Subcutaneous abdominal adipose tissue (tissue), 5 donors: ENCODE measurements at regions not wholly inside any gene's neighbourhood (a gene's known extent, or its start where the extent isn't known, plus 50 kb on each side); places are given as distances from the start of the nearest gene placed in this dataset.

Source experiments
- H3K27ac ChIP-seq: one replicate; pipeline ENCODE4 v1.7.0; 2013; ENCODE audit warnings: low read depth, mild to moderate bottlenecking, inconsistent platforms, low read length, moderate library complexity
- H3K27me3 ChIP-seq, 5 donors: one replicate each; pipeline ENCODE4 v1.7.0; 2013; ENCODE audit warnings: low read length in 5 of 5, inconsistent platforms in 1 of 5; ENCODE audit not compliant: control insufficient read depth in 5 of 5, insufficient read depth in 4 of 5
- H3K36me3 ChIP-seq, 5 donors: one replicate each; pipeline ENCODE4 v1.7.0; 2013; ENCODE audit warnings: low read length in 5 of 5; ENCODE audit not compliant: control insufficient read depth in 5 of 5, insufficient read depth in 5 of 5
- H3K4me1 ChIP-seq, 5 donors: one replicate each; pipeline ENCODE4 v1.7.0; 2013; ENCODE audit warnings: low read length in 5 of 5, mild to moderate bottlenecking in 3 of 5, moderate library complexity in 1 of 5; ENCODE audit not compliant: control insufficient read depth in 5 of 5, insufficient read depth in 5 of 5
- H3K4me3 ChIP-seq, 5 donors: one replicate each; pipeline ENCODE4 v1.7.0; 2013; ENCODE audit warnings: low read length in 5 of 5, low read depth in 1 of 5
- H3K9ac ChIP-seq, 5 donors: one replicate each; pipeline ENCODE4 v1.7.0; 2013; ENCODE audit warnings: low read length in 5 of 5, mild to moderate bottlenecking in 4 of 5, moderate library complexity in 3 of 5
- H3K9me3 ChIP-seq, 5 donors: one replicate each; pipeline ENCODE4 v1.7.0; 2013; ENCODE audit warnings: low read length in 5 of 5; ENCODE audit not compliant: control insufficient read depth in 5 of 5
- donor health status: healthy.
- donor health status: healthy.
- donor health status: healthy.
- donor health status: healthy.
- donor health status: healthy.

DNA sequence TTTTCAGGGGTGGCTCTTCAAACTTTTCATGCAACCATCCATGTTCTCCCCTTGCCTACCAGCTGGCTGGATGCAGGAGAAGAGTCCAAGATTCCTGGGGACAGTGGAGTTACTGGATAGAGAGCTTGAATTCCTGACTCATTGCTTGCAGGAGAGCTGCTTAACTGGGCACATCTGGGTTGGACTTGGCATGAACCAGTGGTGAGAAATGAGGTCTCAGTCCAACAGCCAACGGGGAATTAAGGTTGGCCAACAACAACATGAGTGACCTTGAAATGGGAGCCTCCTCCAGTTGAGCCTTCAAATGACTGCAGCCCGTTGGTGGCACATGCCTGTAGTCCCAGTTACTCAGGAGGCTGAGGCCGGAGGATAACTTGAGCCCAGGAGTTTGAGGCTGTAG is 58.1 kb upstream of the OPN4 start:
- Histone ChIP-seq H3K27me3 (no peaks in the 10 kb centered on the region), H3K36me3 (no peaks in the 10 kb centered on the region), H3K4me1 (no peaks in the 10 kb centered on the region), H3K9me3 (no peaks in the 10 kb centered on the region), H3K9ac (no peak overlapping the region), H3K27ac (no peak overlapping the region), H3K4me3 (no peak overlapping the region)

DNA sequence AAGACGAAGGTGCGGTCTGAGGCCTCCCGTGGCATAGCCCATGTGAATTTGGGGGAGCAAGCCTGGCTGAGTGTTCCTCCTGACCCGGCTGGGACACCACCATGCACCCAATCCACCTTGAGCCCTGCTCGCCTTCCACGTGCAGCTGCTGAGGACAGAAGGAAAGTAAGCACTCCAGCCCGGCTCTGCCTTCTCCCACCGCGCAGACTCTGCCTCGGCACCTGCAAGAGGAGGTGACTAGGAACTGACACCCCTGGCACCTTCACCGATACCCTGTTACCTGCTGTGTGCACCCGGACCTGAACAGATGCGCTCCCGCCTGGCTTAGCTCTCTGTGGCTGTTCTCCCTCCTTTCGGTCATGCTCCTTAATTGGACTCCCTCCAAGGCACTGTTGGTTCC is 57.0 kb upstream of the OPN4 start:
- no peaks in the 10 kb centered on the region for H3K36me3 ChIP-seq
- H3K4me1 ChIP-seq: no peaks in the 10 kb centered on the region
- no peak overlapping the region for H3K9ac ChIP-seq
- H3K27ac ChIP-seq: no peak overlapping the region
- no peaks in the 10 kb centered on the region for H3K27me3 ChIP-seq
- no peaks in the 10 kb centered on the region for H3K9me3 ChIP-seq
- H3K4me3 ChIP-seq: no peak overlapping the region

DNA sequence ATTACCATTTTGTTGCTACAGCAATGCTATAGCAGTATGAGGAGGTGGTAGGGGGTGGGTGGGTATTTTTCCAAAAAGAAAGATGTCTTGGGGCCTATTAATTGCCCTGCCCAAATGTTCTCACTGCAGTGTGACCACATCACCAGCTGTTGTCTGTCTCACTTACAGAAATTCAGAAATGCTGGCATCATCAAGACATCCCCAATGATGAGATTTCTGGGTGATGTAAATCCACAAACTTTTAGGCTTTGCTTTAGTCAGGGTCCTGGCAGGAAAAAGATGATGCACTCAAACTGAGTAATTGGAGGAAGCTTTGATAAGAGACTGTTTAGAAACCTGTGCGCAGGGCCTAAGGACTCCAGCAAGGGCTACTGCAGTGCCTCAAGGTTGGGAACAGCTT is 56.2 kb upstream of the OPN4 start:
- Histone ChIP-seq H3K27ac (no peak overlapping the region), H3K27me3 (no peaks in the 10 kb centered on the region), H3K9me3 (no peaks in the 10 kb centered on the region), H3K9ac (no peak overlapping the region), H3K36me3 (no peaks in the 10 kb centered on the region), H3K4me3 (no peak overlapping the region), H3K4me1 (no peaks in the 10 kb centered on the region)

DNA sequence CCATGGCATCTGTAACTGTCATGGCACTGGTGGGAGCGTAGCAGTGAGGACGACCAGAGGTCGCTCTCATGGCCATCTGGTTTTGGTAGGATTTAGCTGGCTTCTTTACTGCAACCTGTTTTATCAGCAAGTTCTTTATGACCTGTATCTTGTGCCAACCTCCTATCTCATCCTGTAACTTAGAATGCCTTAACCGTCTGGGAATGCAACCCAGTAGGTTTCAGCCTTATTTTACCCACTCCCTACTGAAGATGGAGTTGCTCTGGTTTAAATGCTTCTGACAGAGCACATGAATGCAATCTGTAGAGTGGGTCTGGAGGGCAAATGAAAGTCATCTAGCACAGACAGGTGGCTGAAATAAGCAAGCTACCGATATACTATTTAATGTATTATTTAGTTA is 55.3 kb upstream of the OPN4 start:
- no peaks in the 10 kb centered on the region for H3K36me3 ChIP-seq
- H3K9me3 ChIP-seq: no peaks in the 10 kb centered on the region
- no peak overlapping the region for H3K9ac ChIP-seq
- no peak overlapping the region for H3K4me3 ChIP-seq
- no peaks in the 10 kb centered on the region for H3K27me3 ChIP-seq
- no peak overlapping the region for H3K27ac ChIP-seq
- H3K4me1 ChIP-seq: no peaks in the 10 kb centered on the region

DNA sequence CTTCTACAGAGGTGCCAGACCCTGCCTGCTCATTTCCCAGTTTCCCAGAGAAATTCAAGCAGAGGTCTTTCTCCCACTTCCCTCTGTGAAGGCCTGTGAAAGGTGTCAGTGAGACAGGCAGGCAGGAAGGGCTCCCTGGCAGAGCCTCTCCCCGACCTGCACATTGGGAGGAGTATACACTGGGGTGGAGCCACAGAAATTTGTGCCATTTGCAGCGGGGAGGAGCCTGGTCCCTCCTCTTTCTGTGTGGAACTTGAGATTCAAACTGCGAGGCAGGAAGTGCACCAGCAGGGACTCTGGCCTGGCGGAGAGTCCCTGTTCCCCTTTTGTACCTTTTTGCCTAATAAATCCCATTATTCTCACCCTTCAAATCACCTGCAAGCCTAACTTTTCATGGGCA is 54.6 kb upstream of the OPN4 start:
- Histone ChIP-seq H3K4me1 (no peaks in the 10 kb centered on the region), H3K27ac (no peak overlapping the region), H3K27me3 (no peaks in the 10 kb centered on the region), H3K9me3 (peaks cover 0 to under 1% (median 0%) of the 10 kb centered on the region in 5 donors), H3K4me3 (no peak overlapping the region), H3K36me3 (no peaks in the 10 kb centered on the region), H3K9ac (no peak overlapping the region)

DNA sequence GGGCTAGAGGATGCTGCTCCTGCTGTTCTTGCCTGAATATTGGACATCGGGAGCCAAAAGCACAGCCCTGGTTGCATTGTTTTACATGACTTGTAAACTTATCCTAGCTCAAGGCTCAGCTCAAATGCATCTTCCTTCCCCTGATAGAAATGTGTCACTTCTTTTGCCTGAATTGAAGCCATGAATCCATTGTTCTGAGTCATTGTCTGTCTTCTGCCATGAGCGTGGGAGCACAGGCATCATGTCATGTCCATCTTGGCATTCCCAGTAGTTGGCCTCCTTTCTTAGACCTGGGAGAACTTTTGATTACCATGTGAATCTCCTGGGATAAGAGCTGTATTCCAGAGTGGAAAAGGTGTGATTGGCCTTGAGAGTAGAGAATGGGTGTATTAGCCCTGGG is 54.1 kb upstream of the OPN4 start:
- H3K9me3 ChIP-seq: peaks cover 0 to 6% (median 3%) of the 10 kb centered on the region in 5 donors
- H3K27ac ChIP-seq: no peak overlapping the region
- no peak overlapping the region for H3K9ac ChIP-seq
- no peaks in the 10 kb centered on the region for H3K36me3 ChIP-seq
- H3K27me3 ChIP-seq: no peaks in the 10 kb centered on the region
- no peaks in the 10 kb centered on the region for H3K4me1 ChIP-seq
- no peak overlapping the region for H3K4me3 ChIP-seq

DNA sequence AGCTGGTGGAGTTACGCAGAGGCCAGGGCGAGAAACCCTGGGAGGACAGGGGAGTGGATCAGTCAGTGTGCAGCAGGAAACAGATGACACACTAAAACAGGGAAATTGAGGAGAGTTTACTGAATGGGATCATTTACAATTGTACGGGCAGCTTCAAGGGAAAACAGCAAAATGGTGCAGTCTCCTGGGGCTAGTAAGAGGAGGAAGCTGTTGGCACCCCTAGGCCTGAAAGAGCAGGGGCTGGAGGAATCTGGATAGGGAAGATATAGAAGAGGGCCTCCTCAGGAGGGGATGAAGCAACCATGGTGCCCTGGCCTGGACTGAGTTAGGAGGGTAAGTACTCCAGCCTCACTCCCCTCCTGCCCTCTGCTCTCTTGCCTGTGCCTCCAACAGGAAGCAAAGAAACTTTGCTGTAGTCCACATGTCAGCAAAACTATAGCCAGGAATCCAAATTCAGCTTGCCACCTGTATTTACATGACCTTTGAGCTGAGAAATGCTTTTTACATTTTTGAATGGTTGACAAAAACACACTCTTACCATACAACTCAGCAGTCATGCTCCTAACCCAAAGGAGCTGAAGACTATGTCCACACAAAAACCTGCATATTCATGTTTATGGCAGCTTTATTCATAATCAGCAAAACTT is 52.3 kb upstream of the OPN4 start:
- Histone ChIP-seq H3K27ac (no peak overlapping the region), H3K9ac (no peak overlapping the region), H3K9me3 (peaks cover 0 to 12% (median 11%) of the 10 kb centered on the region in 5 donors), H3K27me3 (no peaks in the 10 kb centered on the region), H3K4me3 (no peak overlapping the region), H3K36me3 (no peaks in the 10 kb centered on the region), H3K4me1 (no peaks in the 10 kb centered on the region)

DNA sequence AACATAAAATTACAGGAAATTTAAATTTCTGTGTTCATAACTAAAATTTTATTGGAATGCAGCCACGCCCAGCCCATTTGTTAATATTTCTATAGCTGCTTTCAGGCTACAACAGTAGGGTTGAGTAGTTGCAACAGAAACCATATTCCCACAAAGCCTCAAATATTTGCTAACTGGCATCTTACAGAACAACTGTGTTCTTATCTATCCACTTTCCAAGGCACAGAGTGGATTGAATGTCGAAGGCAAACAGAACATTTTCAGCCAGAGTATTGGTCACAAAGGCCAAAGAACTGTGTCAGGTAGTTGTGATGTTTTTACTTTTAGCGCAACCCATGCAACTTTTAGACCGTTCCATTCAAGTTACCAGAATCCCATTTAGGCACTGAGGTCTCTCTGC is 51.1 kb upstream of the OPN4 start:
- Histone ChIP-seq H3K27ac (no peak overlapping the region), H3K9ac (no peak overlapping the region), H3K4me1 (no peaks in the 10 kb centered on the region), H3K36me3 (no peaks in the 10 kb centered on the region), H3K9me3 (peaks cover 0 to 17% (median 11%) of the 10 kb centered on the region in 5 donors), H3K4me3 (no peak overlapping the region), H3K27me3 (no peaks in the 10 kb centered on the region)
